ENCODE measurements at regions not wholly inside any gene's neighbourhood (a gene's known extent, or its start where the extent isn't known, plus 50 kb on each side); places are given as distances from the start of the nearest gene placed in this dataset.

- no peaks in the 10 kb centered on the region for H4K20me1 ChIP-seq (replicated peaks; ENCODE audit: insufficient read depth)
- peaks cover 5% of the 10 kb centered on the region; the same call in 1 of the 3 replicates for H3K4me1 Mint-ChIP-seq
- H3K4me1 ChIP-seq (ENCODE audit: insufficient read depth): no peaks in the 10 kb centered on the region
- H3K27me3 ChIP-seq (ENCODE audit: insufficient read depth): no peaks in the 10 kb centered on the region
- no peaks in the 10 kb centered on the region for H3K9me3 Mint-ChIP-seq
- H3K4me3 Mint-ChIP-seq: no peak overlapping the region
- no peak for ATAC-seq
- H3K79me2 ChIP-seq (replicated peaks; ENCODE audit: insufficient read depth): no peaks in the 10 kb centered on the region
- peaks cover 3% of the 10 kb centered on the region for H3K27me3 Mint-ChIP-seq (ENCODE audit: insufficient read depth, low read depth, poor library complexity)
- no peaks in the 10 kb centered on the region for H3K36me3 ChIP-seq (ENCODE audit: insufficient read depth)
- no peak overlapping the region for H3K27ac Mint-ChIP-seq
- no peak overlapping the region for H3K27ac ChIP-seq (ENCODE audit: low read depth)
- no peaks in the 10 kb centered on the region for H3K36me3 Mint-ChIP-seq (ENCODE audit: low read depth)
- TF ChIP-seq CTCF (conservative IDR thresholded peaks at IDR 0.05; ENCODE audit: low read depth in 2 of 2) (no peak), NANOG (IDR thresholded peaks at IDR 0.05; ENCODE audit: borderline replicate concordance) (no peak), JUNB (IDR thresholded peaks at IDR 0.05; ENCODE audit: unreplicated experiment) (no peak), REST (IDR thresholded peaks at IDR 0.05; ENCODE audit: unreplicated experiment) (no peak), EZH2phosphoT487 (IDR thresholded peaks at IDR 0.05; ENCODE audit: unreplicated experiment) (no peak), ZNF331 (CRISPR knock-in tag; IDR thresholded peaks at IDR 0.05; ENCODE audit: low read depth) (no peak), ZNF462 (CRISPR knock-in tag; IDR thresholded peaks at IDR 0.05) (no peak)
- H2AFZ ChIP-seq: no peak overlapping the region
- H3F3A ChIP-seq (replicated peaks; ENCODE audit: low read depth): no peaks in the 10 kb centered on the region
- H3K4me3 ChIP-seq: no peak overlapping the region
- H3K9me2 ChIP-seq (ENCODE audit: insufficient read depth): no peaks in the 10 kb centered on the region
- H3K4me2 ChIP-seq: no peak overlapping the region
- no peak for DNase-seq (ENCODE audit: low spot score)
Measured at GRCh38 chr6:169976301-169977081, 225.1 kb downstream of the ERMARD start.

Measured in GM23338 (cell line).